ENCODE measurements at regions not wholly inside any gene's neighbourhood (a gene's known extent, or its start where the extent isn't known, plus 50 kb on each side); places are given as distances from the start of the nearest gene placed in this dataset.

GRCh38 chr13:59088716-59089115 is 1075.0 kb downstream of the DIAPH3 start:
- Histone ChIP-seq H3K36me3 (ENCODE audit: insufficient read depth, low read length, poor library complexity, severe bottlenecking) (no peaks in the 10 kb centered on the region), H3K9me3 (ENCODE audit: low read depth, low read length, poor library complexity, severe bottlenecking) (no peaks in the 10 kb centered on the region), H3K4me1 (ENCODE audit: insufficient read depth, low read length, poor library complexity, severe bottlenecking) (no peaks in the 10 kb centered on the region), H3K27ac (ENCODE audit: low read depth, low read length, poor library complexity, severe bottlenecking) (no peak overlapping the region), H3K4me3 (ENCODE audit: low read depth, low read length, poor library complexity, severe bottlenecking) (no peak overlapping the region), H3K27me3 (replicated peaks; ENCODE audit: insufficient read depth, low read depth, low read length, poor library complexity) (no peaks in the 10 kb centered on the region)
- intact Hi-C loops (cut with micrococcal nuclease; ENCODE audit: unreplicated experiment): no loop called here
- DNase-seq (ENCODE audit: low spot score): no peak
- ChIA-PET CTCF (no interaction called here), POLR2A (ENCODE audit: low non-redundant PET) (no interaction called here)
- no TSS peak for BruUV-seq (replicated peaks)
- no peak for TF ChIP-seq CTCF (conservative IDR thresholded peaks at IDR 0.05; ENCODE audit: low read depth, low read length)
- no peak for TF ChIP-seq EZH2 (IDR thresholded peaks at IDR 0.05; ENCODE audit: borderline replicate concordance, low read depth, low read length, poor library complexity, severe bottlenecking)

- BruUV-seq (replicated peaks): no TSS peak
- Histone ChIP-seq H3K27ac (ENCODE audit: low read depth, low read length, poor library complexity, severe bottlenecking) (no peak overlapping the region), H3K36me3 (ENCODE audit: insufficient read depth, low read length, poor library complexity, severe bottlenecking) (no peaks in the 10 kb centered on the region), H3K9me3 (ENCODE audit: low read depth, low read length, poor library complexity, severe bottlenecking) (no peaks in the 10 kb centered on the region), H3K4me1 (ENCODE audit: insufficient read depth, low read length, poor library complexity, severe bottlenecking) (no peaks in the 10 kb centered on the region), H3K4me3 (ENCODE audit: low read depth, low read length, poor library complexity, severe bottlenecking) (no peak overlapping the region), H3K27me3 (replicated peaks; ENCODE audit: insufficient read depth, low read depth, low read length, poor library complexity) (no peaks in the 10 kb centered on the region)
- intact Hi-C loops (cut with micrococcal nuclease; ENCODE audit: unreplicated experiment): no loop called here
- CTCF ChIA-PET: no interaction called here
- no peak for DNase-seq (ENCODE audit: low spot score)
- POLR2A ChIA-PET (ENCODE audit: low non-redundant PET): no interaction called here
- TF ChIP-seq EZH2 (IDR thresholded peaks at IDR 0.05; ENCODE audit: borderline replicate concordance, low read depth, low read length, poor library complexity, severe bottlenecking) (no peak), CTCF (conservative IDR thresholded peaks at IDR 0.05; ENCODE audit: low read depth, low read length) (no peak)
Observed at GRCh38 chr13:59094181-59094580, 1069.5 kb downstream of the DIAPH3 start.

GRCh38 chr13:59099182-59099974 is 1064.3 kb downstream of the DIAPH3 start:
- DNase-seq (ENCODE audit: low spot score): no peak
- POLR2A ChIA-PET (ENCODE audit: low non-redundant PET): no interaction called here

More at GRCh38 chr13:59099182-59099974, 1064.3 kb downstream of the DIAPH3 start:
- H3K9me3 ChIP-seq (ENCODE audit: low read depth, low read length, poor library complexity, severe bottlenecking): no peaks in the 10 kb centered on the region
- H3K36me3 ChIP-seq (ENCODE audit: insufficient read depth, low read length, poor library complexity, severe bottlenecking): no peaks in the 10 kb centered on the region
- no peak overlapping the region for H3K27ac ChIP-seq (ENCODE audit: low read depth, low read length, poor library complexity, severe bottlenecking)
- H3K4me3 ChIP-seq (ENCODE audit: low read depth, low read length, poor library complexity, severe bottlenecking): no peak overlapping the region
- H3K27me3 ChIP-seq (replicated peaks; ENCODE audit: insufficient read depth, low read depth, low read length, poor library complexity): no peaks in the 10 kb centered on the region
- CTCF ChIA-PET: no interaction called here
- no TSS peak for BruUV-seq (replicated peaks)
- H3K4me1 ChIP-seq (ENCODE audit: insufficient read depth, low read length, poor library complexity, severe bottlenecking): peaks cover 6% of the 10 kb centered on the region
- intact Hi-C loops (cut with micrococcal nuclease; ENCODE audit: unreplicated experiment): no loop called here
- TF ChIP-seq EZH2 (IDR thresholded peaks at IDR 0.05; ENCODE audit: borderline replicate concordance, low read depth, low read length, poor library complexity, severe bottlenecking): no peak
- no peak for TF ChIP-seq CTCF (conservative IDR thresholded peaks at IDR 0.05; ENCODE audit: low read depth, low read length)

Measured in A673 (cell line).